Neutrophil (primary cell): ENCODE measurements at regions not wholly inside any gene's neighbourhood (a gene's known extent, or its start where the extent isn't known, plus 50 kb on each side); places are given as distances from the start of the nearest gene placed in this dataset.

ENCODE experiments used
- H3K27ac ChIP-seq: fragments of 200-600 bp; sonication (generic); 2 replicates; pipeline ENCODE4 v1.5.1; 2016; ENCODE audit warnings: mild to moderate bottlenecking, moderate library complexity
- H3K27me3 ChIP-seq: fragments of 200-600 bp; sonication (generic); 2 replicates; pipeline ENCODE4 v1.6.0; 2016; ENCODE audit warnings: mild to moderate bottlenecking
- H3K36me3 ChIP-seq: fragments of 200-600 bp; sonication (generic); 2 replicates; pipeline ENCODE4 v1.5.1; 2017
- H3K4me1 ChIP-seq, 2 experiments: fragments of 200-600 bp in 1 of 2; sonication (generic) in 1 of 2; 1 replicate in 1 of 2; 2 replicates in 1 of 2; pipeline versions ENCODE4 v1.5.1 to v1.6.1; 2013 to 2016; ENCODE audit warnings: low read depth in 1 of 2, low read length in 1 of 2, mild to moderate bottlenecking in 1 of 2, moderate library complexity in 1 of 2; ENCODE audit not compliant: control insufficient read depth in 1 of 2, insufficient read depth in 1 of 2
- H3K4me3 ChIP-seq, 2 experiments: fragments of 200-600 bp in 1 of 2; sonication (generic) in 1 of 2; 1 replicate in 1 of 2; 2 replicates in 1 of 2; pipeline ENCODE4 v1.5.1; 2013 to 2016; ENCODE audit warnings: low read depth in 1 of 2, low read length in 1 of 2, mild to moderate bottlenecking in 1 of 2, moderate library complexity in 1 of 2
- H3K9me3 ChIP-seq: fragments of 200-600 bp; sonication (generic); 2 replicates; pipeline ENCODE4 v1.5.1; 2016
- TF ChIP-seq, protein P1 (sequence below): fragments of 200-600 bp; sonication (generic); IDR thresholded peaks from 2 replicates; pipeline ENCODE4 v1.5.1; 2016; ENCODE audit warnings: antibody characterized with exemption

DNA sequence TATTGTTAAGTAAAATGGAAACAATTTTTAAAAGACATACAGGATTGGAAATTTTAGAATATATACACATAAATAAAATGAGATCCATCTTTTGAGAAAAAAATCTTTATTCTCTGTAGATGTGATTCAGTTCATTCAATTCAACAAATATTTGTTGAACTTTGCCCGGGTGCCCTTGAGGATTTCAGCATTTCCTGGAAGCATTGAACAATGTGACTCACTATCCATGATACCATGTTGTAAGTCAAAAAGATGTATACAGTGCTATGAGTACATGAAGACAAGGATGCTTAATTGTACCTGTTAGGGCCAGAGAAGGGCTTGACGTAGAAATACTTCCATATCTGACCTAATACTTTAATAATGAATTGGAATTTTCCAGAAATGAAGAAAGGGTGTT lies 353.7 kb downstream of the METTL15 start:
- H3K27ac ChIP-seq: no peak overlapping the region
- H3K4me1 ChIP-seq: no peaks in the 10 kb centered on the region
- H3K9me3 ChIP-seq: no peaks in the 10 kb centered on the region
- no peak overlapping the region for H3K4me3 ChIP-seq
- H3K36me3 ChIP-seq: no peaks in the 10 kb centered on the region
- no peaks in the 10 kb centered on the region for H3K27me3 ChIP-seq
- TF ChIP-seq, protein P1, sequence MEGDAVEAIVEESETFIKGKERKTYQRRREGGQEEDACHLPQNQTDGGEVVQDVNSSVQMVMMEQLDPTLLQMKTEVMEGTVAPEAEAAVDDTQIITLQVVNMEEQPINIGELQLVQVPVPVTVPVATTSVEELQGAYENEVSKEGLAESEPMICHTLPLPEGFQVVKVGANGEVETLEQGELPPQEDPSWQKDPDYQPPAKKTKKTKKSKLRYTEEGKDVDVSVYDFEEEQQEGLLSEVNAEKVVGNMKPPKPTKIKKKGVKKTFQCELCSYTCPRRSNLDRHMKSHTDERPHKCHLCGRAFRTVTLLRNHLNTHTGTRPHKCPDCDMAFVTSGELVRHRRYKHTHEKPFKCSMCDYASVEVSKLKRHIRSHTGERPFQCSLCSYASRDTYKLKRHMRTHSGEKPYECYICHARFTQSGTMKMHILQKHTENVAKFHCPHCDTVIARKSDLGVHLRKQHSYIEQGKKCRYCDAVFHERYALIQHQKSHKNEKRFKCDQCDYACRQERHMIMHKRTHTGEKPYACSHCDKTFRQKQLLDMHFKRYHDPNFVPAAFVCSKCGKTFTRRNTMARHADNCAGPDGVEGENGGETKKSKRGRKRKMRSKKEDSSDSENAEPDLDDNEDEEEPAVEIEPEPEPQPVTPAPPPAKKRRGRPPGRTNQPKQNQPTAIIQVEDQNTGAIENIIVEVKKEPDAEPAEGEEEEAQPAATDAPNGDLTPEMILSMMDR: no peak

DNA sequence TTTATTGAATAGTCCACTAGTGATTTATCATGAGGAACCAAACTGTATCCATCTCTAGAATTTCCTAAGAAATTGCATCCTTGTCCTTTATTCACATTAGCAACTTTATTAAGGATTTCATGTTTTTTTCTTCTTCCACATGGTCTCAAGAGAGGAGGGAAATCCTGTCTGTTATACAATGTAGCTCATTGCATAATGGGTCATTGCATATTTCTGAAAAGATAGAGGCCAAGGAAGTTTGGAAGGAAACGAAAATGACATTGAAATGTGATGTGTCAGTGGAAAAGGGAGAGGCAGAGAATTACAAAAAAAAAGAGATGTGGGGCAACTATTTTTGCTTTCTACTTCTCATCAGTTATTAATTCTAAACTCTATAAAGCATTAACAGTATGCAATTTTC lies 353.1 kb downstream of the METTL15 start:
- no peaks in the 10 kb centered on the region for H3K9me3 ChIP-seq
- no peak overlapping the region for H3K4me3 ChIP-seq
- no peak overlapping the region for H3K27ac ChIP-seq
- H3K4me1 ChIP-seq: no peaks in the 10 kb centered on the region
- H3K36me3 ChIP-seq: no peaks in the 10 kb centered on the region
- H3K27me3 ChIP-seq: no peaks in the 10 kb centered on the region
- TF ChIP-seq, protein P1: no peak

DNA sequence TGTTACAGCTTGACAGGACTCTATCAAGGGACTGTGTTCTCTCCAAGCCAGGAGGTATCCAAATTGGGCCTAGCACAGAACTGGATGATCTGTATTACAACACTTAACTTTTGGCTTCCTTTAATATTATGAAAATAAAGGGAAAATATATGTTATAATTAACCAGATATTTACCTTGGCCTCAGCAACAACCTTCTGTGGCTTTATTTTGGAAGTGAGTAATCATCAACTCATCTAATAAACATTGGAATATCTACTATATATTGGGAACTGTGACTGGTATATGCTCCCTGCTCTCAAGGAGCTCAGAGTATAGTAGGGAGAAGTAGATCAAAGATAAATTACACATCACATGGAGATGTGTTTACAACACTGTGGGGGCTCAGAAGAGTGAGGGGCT lies 352.2 kb downstream of the METTL15 start:
- H3K36me3 ChIP-seq: no peaks in the 10 kb centered on the region
- no peaks in the 10 kb centered on the region for H3K4me1 ChIP-seq
- H3K9me3 ChIP-seq: no peaks in the 10 kb centered on the region
- H3K27me3 ChIP-seq: no peaks in the 10 kb centered on the region
- no peak overlapping the region for H3K4me3 ChIP-seq
- H3K27ac ChIP-seq: no peak overlapping the region
- TF ChIP-seq, protein P1: no peak

DNA sequence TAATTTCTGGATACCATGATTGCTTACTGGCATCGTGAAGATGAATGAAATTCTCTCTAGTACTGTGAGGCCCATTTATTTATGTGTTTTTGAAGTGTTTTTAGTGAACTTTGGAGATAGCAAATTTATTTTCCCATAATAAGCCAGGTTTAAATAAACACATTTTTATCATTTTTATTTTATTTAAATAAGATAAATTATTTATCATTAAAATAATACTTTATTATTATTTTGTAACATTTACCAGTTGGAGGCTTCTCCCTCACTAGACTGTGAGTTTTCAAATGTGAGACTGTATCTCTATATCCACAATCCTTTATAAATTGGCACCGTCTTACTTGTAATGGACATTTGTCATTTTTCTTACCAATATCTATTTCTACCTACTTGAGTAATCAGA lies 351.7 kb downstream of the METTL15 start:
- Histone ChIP-seq H3K4me3 (no peak overlapping the region), H3K36me3 (no peaks in the 10 kb centered on the region), H3K9me3 (no peaks in the 10 kb centered on the region), H3K27me3 (no peaks in the 10 kb centered on the region), H3K4me1 (no peaks in the 10 kb centered on the region), H3K27ac (no peak overlapping the region)
- TF ChIP-seq, protein P1: no peak

DNA sequence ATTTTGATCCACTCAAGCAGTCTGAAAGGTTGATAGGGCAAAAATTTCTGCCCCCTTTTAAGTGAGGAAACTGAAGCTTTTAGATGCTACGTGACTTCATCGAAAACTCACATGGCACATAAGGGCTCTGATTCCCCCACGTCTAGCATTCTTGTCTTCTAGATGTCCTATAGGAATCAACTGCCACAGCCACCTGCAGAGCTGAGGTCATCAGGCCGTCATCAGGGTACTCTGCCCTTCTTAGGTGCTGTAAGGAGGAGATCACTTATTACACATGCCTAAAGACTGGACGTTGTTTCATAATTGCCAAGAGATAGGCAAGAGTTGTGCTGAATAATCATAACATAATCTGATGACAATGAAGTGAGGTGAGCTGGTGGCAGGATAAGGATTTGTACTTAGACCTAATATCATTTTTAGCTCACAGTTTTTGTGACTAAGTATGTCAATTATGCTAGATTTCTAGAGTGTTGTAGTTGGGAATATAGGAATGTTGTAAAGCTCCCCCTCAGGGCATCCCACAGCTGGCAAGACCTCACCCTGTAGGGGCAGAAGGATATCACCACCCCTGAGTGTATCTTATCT lies 349.4 kb downstream of the METTL15 start:
- no peaks in the 10 kb centered on the region for H3K27me3 ChIP-seq

More for the DNA sequence above, 349.4 kb downstream of the METTL15 start:
- TF ChIP-seq, protein P1: no peak
- Histone ChIP-seq H3K4me1 (no peaks in the 10 kb centered on the region), H3K9me3 (no peaks in the 10 kb centered on the region), H3K4me3 (no peak overlapping the region), H3K27ac (no peak overlapping the region), H3K36me3 (no peaks in the 10 kb centered on the region)
